GM19240 (cell line): ENCODE measurements at regions not wholly inside any gene's neighbourhood (a gene's known extent, or its start where the extent isn't known, plus 50 kb on each side); places are given as distances from the start of the nearest gene placed in this dataset.
"Not testable (repeated sequence)": the region's sequence is repeated elsewhere in the genome, so short reads cannot be mapped to it uniquely, and the experiment has no call there.

ENCODE experiments used
- DNase-seq: peaks from one replicate; pipeline ENCODE4 v3.0.0; 2011; ENCODE audit warnings: low spot score; ENCODE audit not compliant: insufficient read length

- DNase-seq = no peak
Observed at GRCh38 chr7:51970961-51971665, 654.5 kb upstream of the COBL start.

- DNase-seq = no peak
Observed at GRCh38 chr7:51968461-51968860, 651.9 kb upstream of the COBL start.

GRCh38 chr7:51965454-51965853, 648.8 kb upstream of the COBL start:
- DNase-seq = no peak

GRCh38 chr7:51961804-51962203, 645.2 kb upstream of the COBL start:
- DNase-seq = no peak

- no peak for DNase-seq
Observed at GRCh38 chr7:51950813-51951212, 634.2 kb upstream of the COBL start.

GRCh38 chr7:51949726-51950644, 633.4 kb upstream of the COBL start:
- DNase-seq = no peak

- DNase-seq = no peak
Observed at GRCh38 chr7:51930834-51931233, 614.2 kb upstream of the COBL start.

GRCh38 chr7:51929818-51930217, 613.2 kb upstream of the COBL start:
- no peak for DNase-seq

- DNase-seq = no peak
Observed at GRCh38 chr7:51927738-51928137, 611.1 kb upstream of the COBL start.

- DNase-seq = no peak
Observed at GRCh38 chr7:51918581-51918980, 602.0 kb upstream of the COBL start.

- DNase-seq = no peak
Observed at GRCh38 chr7:51901489-51901840, 584.9 kb upstream of the COBL start.

GRCh38 chr7:51900755-51901488, 584.3 kb upstream of the COBL start:
- DNase-seq = not testable (repeated sequence)

GRCh38 chr7:51899611-51900010, 583.0 kb upstream of the COBL start:
- no peak for DNase-seq

- DNase-seq = no peak
Observed at GRCh38 chr7:51882412-51882811, 565.8 kb upstream of the COBL start.

GRCh38 chr7:51881309-51881708, 564.7 kb upstream of the COBL start:
- DNase-seq = no peak

GRCh38 chr7:51878865-51879264, 562.3 kb upstream of the COBL start:
- no peak for DNase-seq

- no peak for DNase-seq
Observed at GRCh38 chr7:51869452-51869851, 552.8 kb upstream of the COBL start.

- DNase-seq = no peak
Observed at GRCh38 chr7:51867117-51867516, 550.5 kb upstream of the COBL start.

GRCh38 chr7:51860305-51860704, 543.7 kb upstream of the COBL start:
- no peak for DNase-seq

GRCh38 chr7:51850126-51850525, 533.5 kb upstream of the COBL start:
- no peak for DNase-seq

- no peak for DNase-seq
Observed at GRCh38 chr7:51847461-51848134, 531.0 kb upstream of the COBL start.
